ENCODE measurements at regions not wholly inside any gene's neighbourhood (a gene's known extent, or its start where the extent isn't known, plus 50 kb on each side); places are given as distances from the start of the nearest gene placed in this dataset.

- TF ChIP-seq POLR2A (IDR thresholded peaks at IDR 0.05) (no peak), CTCF (IDR thresholded peaks at IDR 0.05) (no peak)
Measured at GRCh38 chr7:4428526-4428925, 253.6 kb upstream of the FOXK1 start.

Data from Peyer's patch (tissue), 4 donors.